Motor neuron (in vitro differentiated cells): ENCODE measurements at regions not wholly inside any gene's neighbourhood (a gene's known extent, or its start where the extent isn't known, plus 50 kb on each side); places are given as distances from the start of the nearest gene placed in this dataset.

Experiments
- ATAC-seq, 8 experiments: fragments of 200-7000 bp; cut with Tn5 transposase; replicated peaks in 6 of 8; 2 replicates each; pipeline ENCODE4 v1.8.0; 2021; ENCODE audit warnings: mild to moderate bottlenecking in 8 of 8, moderate library complexity in 8 of 8
- H3K27ac ChIP-seq, 2 donors: fragments of 250-450 bp; sonication (Bioruptor Pico); 2 replicates each; pipeline ENCODE4 v1.9.0; 2021; ENCODE audit warnings: antibody characterized with exemption in 2 of 2, mild to moderate bottlenecking in 2 of 2, moderate library complexity in 1 of 2
- H3K4me1 ChIP-seq, 2 donors: fragments of 250-450 bp; sonication (Bioruptor Pico); replicated peaks in 1 of 2; 2 replicates each; pipeline ENCODE4 v1.6.1; 2021; ENCODE audit warnings: antibody characterized with exemption in 2 of 2, mild to moderate bottlenecking in 2 of 2, moderate library complexity in 1 of 2
- H3K4me3 ChIP-seq, 5 donors: fragments of 250-450 bp; sonication (Bioruptor Pico); 2 replicates each; pipeline ENCODE4 v1.9.0; 2021; ENCODE audit warnings: antibody characterized with exemption in 5 of 5, mild to moderate bottlenecking in 5 of 5, moderate library complexity in 4 of 5
- WGBS, 10 experiments: fragments of 450-650 bp; shearing (Covaris generic); methylation state at CpG; one replicate each; pipeline ENCODE4 v1.0.0; 2022; 5-methylcytosine and 5-hydroxymethylcytosine counted together
- in situ Hi-C, 9 experiments: fragments of 400-800 bp; cut with MboI; loops; one replicate each; pipeline ENCODE4 v1.15.0; 2021; ENCODE audit warnings: low sequenced_read_pairs in 9 of 9, low pct_unique_long_range_greater_than_20kb in 2 of 9; ENCODE audit not compliant: unreplicated experiment in 9 of 9

- in situ Hi-C loops, result loop anchor here in 3 of 9 experiments (25.0 kb wide), 2 partner anchors 218 to 243 kb away; no protein-coding TSS in a partner anchor
- ATAC-seq, result no peak
- no peaks in the 10 kb centered on the region for H3K4me1 ChIP-seq
- no peak overlapping the region for H3K4me3 ChIP-seq
- no peak overlapping the region for H3K27ac ChIP-seq
- WGBS, 10 experiments, result no CpG with 5 or more reads among the region's 1 CpG
These were observed 444.6 kb downstream of the STIM2 start for GRCh38 chr4:27305246-27305645.

DNA sequence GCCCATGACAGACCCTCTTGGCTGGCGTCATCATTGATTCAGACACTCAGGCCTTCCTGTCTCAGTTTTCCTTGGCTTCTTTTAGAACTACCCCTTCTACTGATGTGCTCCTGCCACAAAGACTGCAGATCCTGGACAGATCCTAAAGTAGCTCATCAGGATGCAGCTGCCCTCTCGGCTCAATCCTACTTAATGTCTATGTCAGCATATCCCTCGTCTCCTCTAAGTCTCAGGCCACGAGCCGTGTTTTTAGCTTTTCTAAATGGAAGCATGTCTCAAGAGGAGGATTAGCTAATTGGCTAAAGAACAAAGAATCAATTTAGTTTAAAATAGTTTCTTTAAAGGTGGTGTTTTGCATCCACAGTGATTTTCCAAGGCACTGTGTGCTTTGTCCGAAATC lies 447.7 kb downstream of the STIM2 start:
- 13 to 93% (median 74%) methylated on average over 1 to 5 of the region's 6 CpGs; no CpG with 5 or more reads in 2 of the 10 experiments for WGBS, 10 experiments
- ATAC-seq, result no peak
- H3K4me3 ChIP-seq, result no peak overlapping the region
- no peaks in the 10 kb centered on the region for H3K4me1 ChIP-seq
- no peak overlapping the region for H3K27ac ChIP-seq
- in situ Hi-C loops, result loop anchor here in 3 of 9 experiments (25.0 kb wide), 2 partner anchors 221 to 246 kb away; no protein-coding TSS in a partner anchor

- no peak overlapping the region for H3K27ac ChIP-seq
- ATAC-seq, result no peak
- no peaks in the 10 kb centered on the region for H3K4me1 ChIP-seq
- in situ Hi-C loops, result loop anchor here in 3 of 9 experiments (25.0 kb wide), 2 partner anchors 228 to 253 kb away; no protein-coding TSS in a partner anchor
- no peak overlapping the region for H3K4me3 ChIP-seq
These were observed 455.0 kb downstream of the STIM2 start for GRCh38 chr4:27315625-27316024.

GRCh38 chr4:27316176-27316575 lies 455.5 kb downstream of the STIM2 start:
- no peaks in the 10 kb centered on the region for H3K4me1 ChIP-seq
- ATAC-seq, result no peak
- in situ Hi-C loops, result loop anchor here in 3 of 9 experiments (25.0 kb wide), 2 partner anchors 229 to 254 kb away; no protein-coding TSS in a partner anchor
- WGBS, 10 experiments, result 60 to 85% (median 64%) methylated on average over 1 to 4 of the region's 4 CpGs; no CpG with 5 or more reads in 7 of the 10 experiments
- H3K27ac ChIP-seq, result no peak overlapping the region
- no peak overlapping the region for H3K4me3 ChIP-seq

GRCh38 chr4:27318740-27319139 lies 458.1 kb downstream of the STIM2 start:
- no peak overlapping the region for H3K27ac ChIP-seq
- in situ Hi-C loops, result loop anchor here in 3 of 9 experiments (25.0 kb wide), 2 partner anchors 231 to 256 kb away; no protein-coding TSS in a partner anchor
- ATAC-seq, result peak in 3 of 8 experiments; percentile 62 to 92 (median 90)
- WGBS, 10 experiments, result 0 to 61% (median 22%) methylated on average over 1 to 5 of the region's 6 CpGs
- no peaks in the 10 kb centered on the region for H3K4me1 ChIP-seq
- no peak overlapping the region for H3K4me3 ChIP-seq

GRCh38 chr4:27326991-27327390 lies 466.4 kb downstream of the STIM2 start:
- Histone ChIP-seq H3K27ac (no peak overlapping the region), H3K4me3 (no peak overlapping the region), H3K4me1 (no peaks in the 10 kb centered on the region)
- WGBS, 10 experiments, result 17 to 94% (median 54%) methylated on average over 1 to 5 of the region's 6 CpGs; no CpG with 5 or more reads in 1 of the 10 experiments
- in situ Hi-C loops, result no loop called here
- no peak for ATAC-seq

- in situ Hi-C loops, result no loop called here
- Histone ChIP-seq H3K27ac (no peak overlapping the region), H3K4me3 (no peak overlapping the region), H3K4me1 (no peaks in the 10 kb centered on the region)
- ATAC-seq, result no peak
- 0 to 86% (median 35%) methylated on average over 1 to 3 of the region's 5 CpGs; no CpG with 5 or more reads in 1 of the 10 experiments for WGBS, 10 experiments
These were observed 467.0 kb downstream of the STIM2 start for GRCh38 chr4:27327421-27328181.

DNA sequence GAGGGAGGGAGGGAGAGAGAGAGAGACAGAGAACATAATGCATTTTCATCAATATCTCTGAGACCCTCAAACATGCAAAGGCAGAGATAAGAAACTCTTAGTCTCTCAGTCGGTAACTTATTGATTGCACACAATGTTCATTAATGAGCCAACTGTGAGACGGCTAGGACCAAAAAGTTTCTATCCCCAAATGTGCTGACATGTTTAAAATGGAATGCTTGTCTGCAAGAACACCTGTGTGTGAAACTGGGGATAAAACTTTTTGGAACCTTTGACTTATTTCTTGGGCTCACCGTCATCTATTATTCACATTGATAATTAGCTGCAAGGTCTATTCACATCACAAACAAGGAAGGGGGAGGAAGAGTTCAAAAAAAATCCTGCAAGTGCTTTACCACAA lies 477.9 kb downstream of the STIM2 start:
- Histone ChIP-seq H3K4me1 (no peaks in the 10 kb centered on the region), H3K4me3 (no peak overlapping the region), H3K27ac (no peak overlapping the region)
- 10 to 100% (median 87%) methylated on average over 1 to 3 of the region's 3 CpGs; no CpG with 5 or more reads in 2 of the 10 experiments for whole genome bisulfite sequencing, 10 experiments
- in situ Hi-C loops, result no loop called here
- no peak for ATAC-seq

DNA sequence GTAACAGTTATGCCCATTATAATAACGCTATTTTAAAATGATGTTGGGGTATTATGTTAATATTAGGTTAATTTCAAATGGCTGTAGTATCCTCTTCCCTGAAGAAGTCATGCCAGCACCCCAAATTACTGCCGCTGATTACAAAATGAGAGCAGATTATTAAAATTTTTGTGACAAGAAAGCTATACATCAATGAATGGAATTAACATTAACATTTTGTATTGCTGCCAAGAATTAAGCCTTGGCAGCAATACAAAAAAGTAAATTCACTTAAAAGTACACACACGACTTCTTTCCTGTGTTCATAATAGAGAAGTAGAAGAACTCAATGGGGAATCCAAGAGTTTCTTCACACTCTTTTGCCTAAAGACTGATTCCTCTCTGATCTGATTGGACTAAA lies 482.8 kb downstream of the STIM2 start:
- in situ Hi-C loops, result no loop called here
- Histone ChIP-seq H3K4me1 (no peaks in the 10 kb centered on the region), H3K4me3 (no peak overlapping the region), H3K27ac (no peak overlapping the region)
- ATAC-seq, result no peak
- WGBS, 10 experiments, result 0 to 100% (median 83%) methylated on average over 1 to 3 of the region's 3 CpGs

- in situ Hi-C loops, result no loop called here
- H3K4me1 ChIP-seq, result no peaks in the 10 kb centered on the region
- H3K27ac ChIP-seq, result no peak overlapping the region
- peak in 1 of 8 experiments; percentile 41 for ATAC-seq
- H3K4me3 ChIP-seq, result no peak overlapping the region
- 6 to 100% (median 76%) methylated on average over 1 to 3 of the region's 3 CpGs; no CpG with 5 or more reads in 1 of the 10 experiments for WGBS, 10 experiments
These were observed 489.5 kb downstream of the STIM2 start for GRCh38 chr4:27350161-27350560.

GRCh38 chr4:27357283-27357682 lies 496.6 kb downstream of the STIM2 start:
- H3K4me3 ChIP-seq, result no peak overlapping the region
- ATAC-seq, result peak in 2 of 8 experiments; percentile 40 to 45
- H3K4me1 ChIP-seq, result peaks cover 0 to 3% of the 10 kb centered on the region in 2 donors
- H3K27ac ChIP-seq, result no peak overlapping the region
- WGBS, 10 experiments, result 27 to 84% (median 61%) methylated on average over 1 to 6 of the region's 6 CpGs
- in situ Hi-C loops, result no loop called here

DNA sequence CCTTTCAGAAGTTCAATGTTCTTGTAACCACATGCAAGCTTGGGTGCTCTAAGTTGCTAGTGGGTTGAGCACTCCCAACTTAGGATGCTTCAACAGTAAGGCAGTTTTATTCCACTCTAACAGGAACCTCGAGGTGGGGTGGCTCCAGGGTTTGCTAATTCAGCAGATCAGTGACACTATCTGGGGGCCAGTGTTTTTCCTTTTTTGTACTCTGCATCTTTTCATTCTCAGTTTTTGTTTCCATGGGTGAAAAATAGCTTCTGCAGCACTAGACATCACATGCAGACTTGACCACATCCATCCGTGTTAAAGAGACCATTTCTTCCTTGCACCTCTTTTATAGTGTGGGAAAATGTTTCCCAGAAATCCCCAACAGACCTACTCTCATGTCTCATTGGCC lies 497.6 kb downstream of the STIM2 start:
- Histone ChIP-seq H3K4me3 (no peak overlapping the region), H3K27ac (no peak overlapping the region), H3K4me1 (peaks cover 0 to 3% of the 10 kb centered on the region in 2 donors)
- ATAC-seq, result no peak
- 0 to 100% (median 33%) methylated on average over 1 to 2 of the region's 2 CpGs; no CpG with 5 or more reads in 2 of the 10 experiments for WGBS, 10 experiments
- in situ Hi-C loops, result no loop called here

- WGBS, 10 experiments, result 17 to 100% (median 88%) methylated on average over 1 of the region's 1 CpG; no CpG with 5 or more reads in 4 of the 10 experiments
- no peak overlapping the region for H3K27ac ChIP-seq
- in situ Hi-C loops, result no loop called here
- H3K4me1 ChIP-seq, result peaks cover 0 to 3% of the 10 kb centered on the region in 2 donors
- H3K4me3 ChIP-seq, result no peak overlapping the region
- ATAC-seq, result no peak
These were observed 499.5 kb downstream of the STIM2 start for GRCh38 chr4:27360131-27360530.
